NCI-H524 treated with DMSO at 0.1 percent for 48 hours (cell line): ENCODE measurements at regions not wholly inside any gene's neighbourhood (a gene's known extent, or its start where the extent isn't known, plus 50 kb on each side); places are given as distances from the start of the nearest gene placed in this dataset.

Source experiments
- DNase-seq: peaks from one replicate; lab custom pipeline; 2025; lab: John Stamatoyannopoulos, UW

- DNase-seq: no peak
These were observed 100.4 kb upstream of the PPP2R3A start for GRCh38 chr3:135865085-135865484.

GRCh38 chr3:135865553-135865952 lies 100.0 kb upstream of the PPP2R3A start:
- DNase-seq: no peak

GRCh38 chr3:135867911-135868310 lies 97.6 kb upstream of the PPP2R3A start:
- no peak for DNase-seq

GRCh38 chr3:135868801-135869200 lies 96.7 kb upstream of the PPP2R3A start:
- DNase-seq: peak; percentile 98

GRCh38 chr3:135869439-135870105 lies 96.0 kb upstream of the PPP2R3A start:
- DNase-seq: no peak

- no peak for DNase-seq
These were observed 94.2 kb upstream of the PPP2R3A start for GRCh38 chr3:135871311-135871710.

GRCh38 chr3:135874035-135874434 lies 91.5 kb upstream of the PPP2R3A start:
- no peak for DNase-seq

GRCh38 chr3:135878501-135878900 lies 87.0 kb upstream of the PPP2R3A start:
- no peak for DNase-seq

- DNase-seq: no peak
These were observed 79.6 kb upstream of the PPP2R3A start for GRCh38 chr3:135885885-135886284.

- no peak for DNase-seq
These were observed 78.3 kb upstream of the PPP2R3A start for GRCh38 chr3:135887220-135887619.

- DNase-seq: no peak
These were observed 76.1 kb upstream of the PPP2R3A start for GRCh38 chr3:135889443-135889842.

- DNase-seq: no peak
These were observed 74.4 kb upstream of the PPP2R3A start for GRCh38 chr3:135891121-135891520.

- peak; percentile 31 for DNase-seq
These were observed 70.3 kb upstream of the PPP2R3A start for GRCh38 chr3:135895106-135895733.

GRCh38 chr3:135895734-135896121 lies 69.8 kb upstream of the PPP2R3A start:
- DNase-seq: no peak

GRCh38 chr3:135896613-135897012 lies 68.9 kb upstream of the PPP2R3A start:
- DNase-seq: no peak

- DNase-seq: no peak
These were observed 67.8 kb upstream of the PPP2R3A start for GRCh38 chr3:135897715-135898114.

- no peak for DNase-seq
These were observed 66.8 kb upstream of the PPP2R3A start for GRCh38 chr3:135898774-135899173.

GRCh38 chr3:135905058-135905724 lies 60.3 kb upstream of the PPP2R3A start:
- no peak for DNase-seq

- no peak for DNase-seq
These were observed 57.9 kb upstream of the PPP2R3A start for GRCh38 chr3:135907422-135908165.

GRCh38 chr3:135908225-135908624 lies 57.3 kb upstream of the PPP2R3A start:
- no peak for DNase-seq

GRCh38 chr3:135908737-135909136 lies 56.8 kb upstream of the PPP2R3A start:
- DNase-seq: no peak

GRCh38 chr3:135911110-135911509 lies 54.4 kb upstream of the PPP2R3A start:
- no peak for DNase-seq

- no peak for DNase-seq
These were observed 50.3 kb upstream of the PPP2R3A start for GRCh38 chr3:135915206-135915605.
